ENCODE measurements at regions not wholly inside any gene's neighbourhood (a gene's known extent, or its start where the extent isn't known, plus 50 kb on each side); places are given as distances from the start of the nearest gene placed in this dataset.

DNA sequence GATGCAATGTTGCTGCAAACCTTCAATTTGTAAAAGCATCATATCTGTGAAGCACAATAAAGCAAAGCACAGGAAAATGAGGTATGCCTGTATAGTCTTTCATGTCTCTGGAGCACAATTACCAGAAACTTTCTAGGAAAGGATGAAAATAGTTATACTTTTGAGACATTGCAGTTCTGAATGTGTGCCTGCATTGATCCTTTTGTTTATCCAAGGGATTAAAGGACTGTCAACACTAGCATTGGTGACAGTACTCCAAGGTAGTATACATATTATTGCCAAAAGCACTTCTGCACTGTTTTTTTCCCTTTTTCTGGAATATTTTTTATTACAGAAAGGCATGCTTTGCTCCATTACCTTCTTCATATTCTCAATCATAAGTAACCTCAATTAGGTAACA lies 476.0 kb downstream of the GABRG1 start:
- TF ChIP-seq EZH2phosphoT487 (IDR thresholded peaks at IDR 0.05; ENCODE audit: insufficient read depth, low read depth) (no peak), EZH2 (IDR thresholded peaks at IDR 0.05; ENCODE audit: insufficient read depth, poor library complexity, severe bottlenecking) (no peak)
